Head of caudate nucleus (tissue), 42 donors: ENCODE measurements at regions not wholly inside any gene's neighbourhood (a gene's known extent, or its start where the extent isn't known, plus 50 kb on each side); places are given as distances from the start of the nearest gene placed in this dataset.
"Not testable (repeated sequence)": the region's sequence is repeated elsewhere in the genome, so short reads cannot be mapped to it uniquely, and the experiment has no call there.

Experiments used
- DNase-seq, 42 donors: peaks; one replicate each; pipeline versions ENCODE4 v3.0.0 to v3.0.0-alpha.2; 2020 to 2021; ENCODE audit warnings: mixed read lengths in 7 of 42
- intact Hi-C: fragments of 100-400 bp; cut with DNase I; formaldehyde crosslinking; loops from one replicate; pipeline ENCODE4 v1.15.0; 2022

GRCh38 chr21:18666725-18667124 lies 263.1 kb upstream of the TMPRSS15 start:
- intact Hi-C loops: no loop called here
- DNase-seq: no peak

- intact Hi-C loops: no loop called here
- no peak for DNase-seq
These were observed 270.2 kb upstream of the TMPRSS15 start for GRCh38 chr21:18673789-18674188.

- intact Hi-C loops: no loop called here
- no peak for DNase-seq
These were observed 274.0 kb upstream of the TMPRSS15 start for GRCh38 chr21:18677632-18678031.

- DNase-seq: no peak
- intact Hi-C loops: no loop called here
These were observed 302.4 kb upstream of the TMPRSS15 start for GRCh38 chr21:18705971-18706370.

GRCh38 chr21:18711662-18712061 lies 308.1 kb upstream of the TMPRSS15 start:
- DNase-seq: no peak
- intact Hi-C loops: no loop called here

- intact Hi-C loops: no loop called here
- no peak for DNase-seq
These were observed 312.0 kb upstream of the TMPRSS15 start for GRCh38 chr21:18715606-18716005.

GRCh38 chr21:18716578-18717138 lies 313.1 kb upstream of the TMPRSS15 start:
- intact Hi-C loops: no loop called here
- no peak for DNase-seq

GRCh38 chr21:18722193-18722592 lies 318.6 kb upstream of the TMPRSS15 start:
- intact Hi-C loops: no loop called here
- no peak for DNase-seq

- no peak for DNase-seq
- intact Hi-C loops: no loop called here
These were observed 319.6 kb upstream of the TMPRSS15 start for GRCh38 chr21:18723171-18723570.

- no peak for DNase-seq
- intact Hi-C loops: no loop called here
These were observed 322.1 kb upstream of the TMPRSS15 start for GRCh38 chr21:18725653-18726052.

- intact Hi-C loops: no loop called here
- no peak for DNase-seq
These were observed 338.4 kb upstream of the TMPRSS15 start for GRCh38 chr21:18741954-18742353.

GRCh38 chr21:18743531-18743930 lies 339.9 kb upstream of the TMPRSS15 start:
- no peak for DNase-seq
- intact Hi-C loops: no loop called here

- DNase-seq: no peak
- intact Hi-C loops: no loop called here
These were observed 341.3 kb upstream of the TMPRSS15 start for GRCh38 chr21:18744840-18745239.

- intact Hi-C loops, DNase-seq: not testable (repeated sequence)
These were observed 349.3 kb upstream of the TMPRSS15 start for GRCh38 chr21:18752894-18753293.

- intact Hi-C loops, DNase-seq: not testable (repeated sequence)
These were observed 352.7 kb upstream of the TMPRSS15 start for GRCh38 chr21:18756272-18756671.

- DNase-seq: no peak
- intact Hi-C loops: no loop called here
These were observed 355.7 kb upstream of the TMPRSS15 start for GRCh38 chr21:18759267-18759666.

GRCh38 chr21:18759751-18760161 lies 356.2 kb upstream of the TMPRSS15 start:
- DNase-seq: no peak
- intact Hi-C loops: no loop called here

- DNase-seq: no peak
- intact Hi-C loops: no loop called here
These were observed 356.7 kb upstream of the TMPRSS15 start for GRCh38 chr21:18760247-18760646.

- intact Hi-C loops: no loop called here
These were observed 361.1 kb upstream of the TMPRSS15 start for GRCh38 chr21:18764720-18765119.

GRCh38 chr21:18769599-18769998 lies 366.0 kb upstream of the TMPRSS15 start:
- no peak for DNase-seq
- intact Hi-C loops: no loop called here

More at GRCh38 chr21:18764720-18765119, 361.1 kb upstream of the TMPRSS15 start:
- DNase-seq: no peak

- intact Hi-C loops: no loop called here
- no peak for DNase-seq
These were observed 368.3 kb upstream of the TMPRSS15 start for GRCh38 chr21:18771845-18772380.

- DNase-seq: no peak
- intact Hi-C loops: no loop called here
These were observed 368.8 kb upstream of the TMPRSS15 start for GRCh38 chr21:18772404-18772803.
